GM19240 (cell line): ENCODE measurements at regions not wholly inside any gene's neighbourhood (a gene's known extent, or its start where the extent isn't known, plus 50 kb on each side); places are given as distances from the start of the nearest gene placed in this dataset.
"Not testable (repeated sequence)": the region's sequence is repeated elsewhere in the genome, so short reads cannot be mapped to it uniquely, and the experiment has no call there.

Source experiments
- DNase-seq: peaks from one replicate; pipeline ENCODE4 v3.0.0; 2011; ENCODE audit warnings: low spot score; ENCODE audit not compliant: insufficient read length

GRCh38 chr2:136715146-136715545 is 50.2 kb upstream of the THSD7B start:
- no peak for DNase-seq

- DNase-seq, result no peak
Measured at GRCh38 chr2:136714452-136714951, 50.8 kb upstream of the THSD7B start.

- no peak for DNase-seq
Measured at GRCh38 chr2:136713739-136714138, 51.6 kb upstream of the THSD7B start.

DNA sequence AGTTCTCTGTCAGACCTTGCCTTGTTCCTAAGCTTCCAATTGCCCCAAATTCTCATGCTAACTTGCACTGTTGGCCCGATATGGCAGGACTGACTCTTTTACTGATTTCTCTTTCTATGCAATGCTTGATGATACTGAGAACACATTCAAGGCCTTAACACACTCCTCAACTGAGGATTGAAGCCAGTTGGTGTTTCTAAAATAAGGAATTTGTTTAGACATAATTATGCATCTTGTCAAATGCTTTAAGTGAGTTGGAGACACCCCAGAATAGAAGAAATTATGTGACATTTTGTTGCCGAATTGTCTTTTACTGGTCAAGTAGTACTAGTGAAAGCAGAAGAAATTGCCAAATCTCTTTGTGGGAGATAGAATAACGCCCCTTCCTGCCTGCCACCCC is 60.0 kb upstream of the THSD7B start:
- no peak for DNase-seq

GRCh38 chr2:136703214-136703613 is 62.1 kb upstream of the THSD7B start:
- no peak for DNase-seq

DNA sequence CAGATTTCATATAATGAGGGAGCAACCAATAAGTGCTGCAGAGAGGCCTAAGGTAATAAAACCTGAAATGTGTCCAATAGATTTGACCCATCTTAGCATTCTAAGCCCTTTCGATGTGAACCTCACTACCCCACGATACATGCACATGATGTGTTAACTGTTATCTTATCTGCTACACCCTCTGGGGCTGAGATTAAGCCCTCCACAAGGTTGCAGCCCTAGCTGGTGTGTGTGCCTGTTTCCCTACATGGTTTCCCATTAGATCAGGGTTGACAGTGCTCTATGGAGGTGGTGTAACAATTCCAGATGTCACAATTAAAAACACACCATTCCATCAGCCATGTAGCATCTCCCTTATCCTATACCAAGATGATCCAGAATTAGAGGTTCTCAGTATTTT is 68.9 kb upstream of the THSD7B start:
- no peak for DNase-seq

DNA sequence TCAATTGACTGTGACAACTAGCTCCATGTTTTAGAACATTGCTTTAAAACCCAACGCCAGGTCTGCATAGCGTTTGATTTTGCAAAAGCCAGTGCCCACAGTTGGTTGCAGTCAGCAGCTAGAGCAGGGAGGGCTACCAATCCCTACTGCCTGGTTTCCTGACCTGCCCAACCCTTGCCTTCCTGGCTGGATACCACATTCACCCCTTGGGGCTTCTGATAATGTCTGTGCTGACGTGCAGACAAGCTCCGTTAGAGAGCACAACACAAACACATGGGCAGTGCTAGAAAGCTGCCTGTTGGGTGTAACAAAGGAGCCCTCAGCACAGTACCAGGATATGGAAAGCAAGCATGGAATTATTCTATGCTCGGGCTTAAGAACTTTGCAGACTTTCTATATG is 71.4 kb upstream of the THSD7B start:
- no peak for DNase-seq

DNA sequence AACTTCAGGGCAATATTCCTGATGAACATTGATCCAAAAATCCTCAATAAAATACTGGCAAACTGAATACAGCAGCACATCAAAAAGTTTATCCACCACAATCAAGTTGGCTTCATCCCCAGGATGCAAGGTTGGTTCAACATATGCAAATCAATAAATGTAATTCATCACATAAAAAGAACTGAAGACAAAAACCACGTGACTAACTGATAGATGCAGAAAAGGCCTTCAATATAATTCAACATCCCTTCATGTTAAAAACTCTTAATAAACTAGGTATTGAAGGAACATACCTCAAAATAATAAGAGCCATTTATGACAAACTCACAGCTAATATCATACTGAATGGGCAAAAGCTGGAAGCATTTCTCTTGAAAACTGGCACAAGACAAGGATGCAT is 85.3 kb upstream of the THSD7B start:
- DNase-seq, result not testable (repeated sequence)

DNA sequence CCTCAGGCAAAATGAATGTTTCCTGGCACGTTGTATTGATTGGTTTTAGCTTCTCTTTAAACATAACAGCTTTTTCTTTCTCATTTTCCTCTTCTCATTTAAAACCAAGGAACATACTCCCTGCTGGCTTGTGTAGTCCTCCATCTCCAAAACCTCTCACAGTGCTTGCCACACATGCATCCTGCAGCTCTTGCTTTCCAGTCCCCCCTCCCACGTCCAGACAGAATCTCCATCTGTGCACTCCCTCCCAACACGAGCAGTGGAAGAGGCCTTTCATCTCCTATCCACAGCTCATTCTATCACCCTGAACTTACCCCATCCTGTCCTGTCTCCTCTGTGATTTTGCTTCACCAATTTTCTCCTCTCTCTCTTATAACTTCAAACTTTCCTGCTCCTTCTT is 99.6 kb upstream of the THSD7B start:
- DNase-seq, result no peak

DNA sequence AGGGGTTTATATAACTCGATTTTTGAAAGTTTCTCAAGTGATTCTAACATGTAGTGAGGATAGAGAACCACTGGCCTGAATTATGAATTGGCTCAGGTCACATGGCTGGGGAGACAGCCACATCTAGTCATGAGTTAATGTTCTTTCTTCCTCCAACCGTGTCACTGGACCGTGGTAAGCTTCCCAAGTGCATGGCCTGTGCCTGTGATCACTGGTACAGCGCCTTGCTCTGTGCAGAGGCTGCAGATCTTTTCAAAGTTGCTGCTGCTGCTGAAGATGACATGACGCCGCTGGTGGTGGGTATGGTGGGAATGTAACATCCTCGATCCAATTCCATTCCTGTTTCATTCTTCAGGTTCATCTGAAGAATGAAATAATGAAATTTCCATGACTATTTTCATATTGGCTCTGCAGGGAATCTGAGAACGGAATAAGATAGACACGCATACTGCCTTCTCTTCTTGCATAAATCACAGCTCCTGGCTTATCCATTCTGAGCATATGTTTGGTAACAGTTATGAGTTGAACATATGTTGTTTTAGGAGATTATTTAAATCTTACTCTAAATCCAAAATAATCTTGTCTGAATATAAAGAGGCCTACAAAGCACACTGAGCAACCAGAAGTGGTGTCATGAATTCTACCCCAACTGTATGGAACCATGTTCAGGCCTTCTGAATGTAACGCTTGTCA is 100.5 kb upstream of the THSD7B start:
- DNase-seq, result no peak

- no peak for DNase-seq
Measured at GRCh38 chr2:136658201-136658600, 107.1 kb upstream of the THSD7B start.

GRCh38 chr2:136653861-136654260 is 111.5 kb upstream of the THSD7B start:
- no peak for DNase-seq

DNA sequence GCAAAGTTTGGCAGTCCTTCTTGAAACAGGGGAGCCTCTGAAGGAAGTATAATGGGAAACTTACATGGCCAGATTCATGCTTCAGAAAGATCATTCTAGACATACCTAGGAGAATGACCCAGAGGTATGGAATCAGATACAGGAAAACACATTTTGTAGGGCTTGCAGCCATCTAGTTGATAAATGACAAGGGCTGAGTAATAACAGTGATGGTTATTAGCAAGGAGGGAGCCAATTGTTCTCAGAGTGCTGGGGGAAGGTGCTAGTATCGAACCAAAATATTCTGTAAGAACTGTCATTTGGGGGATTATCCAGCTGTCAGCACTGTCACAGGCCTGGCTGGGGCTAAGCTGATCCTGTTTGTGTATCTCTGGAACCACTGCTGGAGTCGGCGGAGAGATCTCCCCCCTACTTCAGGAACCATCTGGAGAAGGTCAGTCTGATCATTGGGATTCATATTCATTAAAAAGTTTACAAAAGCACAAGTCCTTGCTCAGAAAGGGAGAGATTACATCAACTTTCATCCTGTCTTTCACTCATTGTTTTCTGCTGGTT is 113.8 kb upstream of the THSD7B start:
- DNase-seq, result no peak

- DNase-seq, result no peak
Measured at GRCh38 chr2:136647039-136647438, 118.3 kb upstream of the THSD7B start.

DNA sequence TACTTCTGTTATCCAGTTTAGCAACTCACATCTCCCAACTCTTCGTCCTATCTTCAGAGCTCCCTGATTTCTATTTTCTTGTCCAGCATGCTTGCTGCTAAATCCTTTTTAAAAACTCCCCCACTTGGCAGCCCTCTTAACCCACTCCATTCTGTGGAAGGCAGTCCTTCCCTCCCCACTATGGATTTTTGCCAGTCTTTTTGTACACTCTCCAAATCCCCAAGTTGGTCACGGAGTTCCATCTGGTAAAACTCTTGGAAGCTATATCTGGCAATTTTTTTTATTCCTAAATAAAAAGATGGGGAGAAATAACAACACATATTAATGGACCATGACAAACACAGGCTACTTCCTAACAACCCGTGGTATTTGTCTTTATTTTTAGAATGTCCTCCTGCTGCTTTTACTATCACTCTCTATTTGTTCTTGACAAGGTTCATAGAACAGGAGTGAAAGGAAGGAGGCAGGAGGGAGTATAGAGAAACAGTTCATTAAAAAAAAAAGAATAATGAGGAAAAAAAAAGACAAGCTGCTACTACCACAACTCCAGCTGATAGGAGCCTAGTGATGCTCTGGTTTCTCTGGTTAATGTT is 120.0 kb upstream of the THSD7B start:
- no peak for DNase-seq

DNA sequence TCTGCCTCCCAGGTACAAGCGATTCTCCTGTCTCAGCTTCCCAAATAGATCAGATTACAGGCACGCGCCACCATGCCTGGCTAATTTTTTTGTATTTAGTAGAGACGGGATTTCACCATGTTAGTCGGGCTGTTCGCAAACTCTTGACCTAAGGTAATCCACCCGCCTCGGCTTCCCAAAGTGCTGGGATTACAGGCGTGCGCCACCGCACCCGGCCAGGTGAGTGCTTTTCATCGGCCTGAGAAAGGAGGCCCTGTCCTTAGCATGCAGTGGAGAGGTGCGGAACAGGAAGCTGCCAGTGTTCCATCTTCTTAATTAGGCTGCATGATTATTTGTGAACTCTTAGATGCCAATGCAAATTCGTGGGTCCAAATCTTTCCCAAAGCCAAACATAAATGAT is 125.7 kb upstream of the THSD7B start:
- DNase-seq, result no peak

GRCh38 chr2:136638193-136638592 is 127.2 kb upstream of the THSD7B start:
- no peak for DNase-seq

- no peak for DNase-seq
Measured at GRCh38 chr2:136637402-136637801, 127.9 kb upstream of the THSD7B start.

DNA sequence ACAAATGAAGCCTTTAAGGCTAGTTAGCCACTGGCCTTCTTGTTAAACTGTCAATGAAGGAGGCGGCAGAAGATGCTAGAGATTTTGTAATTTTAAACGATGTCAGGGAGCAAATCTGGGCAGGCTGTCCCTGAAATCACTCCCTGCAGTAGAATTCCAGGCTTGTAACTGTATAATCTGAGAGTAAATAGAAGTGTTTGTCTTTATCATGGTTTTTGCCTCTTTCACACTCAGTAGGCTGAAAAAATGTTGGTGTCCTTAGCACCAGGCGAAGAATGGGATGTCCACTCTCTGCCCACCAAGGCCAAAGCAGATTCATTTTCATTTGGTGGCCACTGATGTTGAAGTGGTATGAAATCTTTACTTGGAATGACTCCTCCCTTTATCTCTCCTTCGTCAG is 136.9 kb upstream of the THSD7B start:
- no peak for DNase-seq

- no peak for DNase-seq
Measured at GRCh38 chr2:136613096-136613495, 152.2 kb upstream of the THSD7B start.

DNA sequence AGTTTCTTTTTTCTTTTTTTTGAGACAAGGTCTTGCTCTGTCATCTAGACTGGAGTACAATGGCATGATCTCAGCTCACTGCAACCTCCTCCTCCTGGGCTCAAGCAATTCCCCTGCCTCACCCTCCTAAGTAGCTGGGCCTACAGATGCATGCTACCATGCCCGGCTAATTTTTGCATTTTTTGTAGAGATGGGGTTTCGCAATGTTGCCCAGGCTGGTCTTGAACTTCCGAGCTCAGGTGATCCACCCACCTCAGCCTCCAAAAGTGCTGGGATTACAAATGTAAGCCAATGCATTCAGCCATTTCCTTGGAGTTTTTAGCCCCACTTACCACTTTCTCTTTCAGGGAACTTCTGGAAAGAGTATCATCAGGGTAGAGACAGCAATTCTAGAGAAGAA is 153.3 kb upstream of the THSD7B start:
- DNase-seq, result no peak

DNA sequence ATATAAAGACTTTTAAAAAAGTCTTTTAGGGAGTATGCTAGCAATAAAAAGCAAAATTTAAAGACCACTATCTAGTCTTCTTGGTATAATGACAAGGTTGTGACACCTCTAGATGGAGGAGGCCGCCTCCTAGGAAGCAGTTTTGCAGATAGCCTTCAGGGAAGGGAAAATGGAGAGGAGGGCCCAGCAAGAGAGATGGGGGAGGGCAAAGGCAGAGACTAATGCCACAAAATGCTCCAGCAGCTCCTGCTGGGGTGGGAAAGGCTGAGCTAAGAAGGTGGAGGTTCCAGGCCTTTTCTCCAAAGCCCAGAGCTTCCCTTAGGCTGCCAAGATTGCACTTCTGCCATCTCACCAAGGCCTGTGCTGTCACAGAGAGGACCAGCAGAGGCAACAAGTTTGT is 153.9 kb upstream of the THSD7B start:
- no peak for DNase-seq

GRCh38 chr2:136582628-136583205 is 182.6 kb upstream of the THSD7B start:
- DNase-seq, result no peak
